ENCODE measurements at regions not wholly inside any gene's neighbourhood (a gene's known extent, or its start where the extent isn't known, plus 50 kb on each side); places are given as distances from the start of the nearest gene placed in this dataset.
"Not testable (repeated sequence)": the region's sequence is repeated elsewhere in the genome, so short reads cannot be mapped to it uniquely, and the experiment has no call there.

DNA sequence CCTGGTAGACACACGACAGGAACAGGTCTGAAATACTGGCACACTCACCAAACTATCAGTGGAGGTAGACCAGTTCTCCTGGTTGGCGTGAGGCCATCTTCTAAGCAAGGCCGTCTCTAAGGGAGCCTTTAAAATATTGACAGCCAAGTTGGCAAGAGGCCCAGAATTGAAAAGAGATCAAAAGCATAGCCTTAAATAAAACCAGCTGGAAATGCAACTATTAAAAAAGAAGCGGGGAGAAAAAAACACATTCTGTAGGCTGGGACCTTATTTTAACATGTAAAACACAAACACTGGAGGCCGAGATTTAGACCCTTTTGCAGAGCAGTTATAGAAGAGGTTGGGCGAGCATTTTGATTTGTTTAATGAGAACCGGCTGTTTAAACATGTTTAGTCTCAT lies 233.0 kb upstream of the CLNK start:
- no peak for DNase-seq (ENCODE audit: low read depth)

- DNase-seq (ENCODE audit: low read depth) = no peak
Measured at GRCh38 chr4:10898072-10898471, 213.5 kb upstream of the CLNK start.

- no peak for DNase-seq (ENCODE audit: low read depth)
Measured at GRCh38 chr4:10897076-10897475, 212.5 kb upstream of the CLNK start.

DNA sequence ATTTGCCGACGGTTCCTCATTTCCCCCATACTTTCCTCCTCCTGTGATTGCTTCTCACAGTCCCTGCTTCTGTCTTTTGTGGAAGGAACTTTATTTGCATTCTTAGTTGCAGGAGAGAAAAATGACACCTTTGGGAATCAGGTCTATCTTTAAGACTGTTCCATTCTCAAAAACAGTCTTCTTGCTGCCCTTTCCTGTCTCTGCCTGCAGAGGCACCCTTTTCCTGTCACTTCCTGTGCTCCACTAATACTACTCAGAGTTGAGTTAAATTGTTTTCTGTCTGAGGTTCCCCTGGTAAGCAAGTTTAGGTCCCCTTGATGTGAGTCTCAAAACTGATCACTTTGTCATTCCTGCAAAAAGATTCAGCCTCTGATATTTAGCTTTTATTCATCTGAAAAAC lies 208.8 kb upstream of the CLNK start:
- DNase-seq (ENCODE audit: low read depth) = no peak

DNA sequence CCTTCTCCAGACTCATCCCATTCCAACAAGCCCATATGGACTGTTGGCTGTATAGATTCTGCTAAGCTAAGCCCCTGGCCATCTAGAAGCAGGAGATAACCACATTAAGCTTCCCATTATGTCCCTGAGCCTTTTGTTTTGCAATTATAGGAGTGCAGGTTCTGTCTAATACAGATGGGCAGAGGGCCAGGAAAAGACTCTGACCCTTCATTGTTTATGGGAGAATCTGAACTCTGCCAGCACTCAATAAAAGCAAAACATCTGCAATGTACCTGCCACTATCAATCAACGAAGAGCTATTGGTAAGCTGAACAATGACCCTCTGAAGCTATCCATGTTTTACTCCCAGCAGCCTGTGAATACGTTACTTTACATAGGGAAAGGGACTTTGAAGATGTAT lies 207.3 kb upstream of the CLNK start:
- no peak for DNase-seq (ENCODE audit: low read depth)

- no peak for DNase-seq (ENCODE audit: low read depth)
Measured at GRCh38 chr4:10889819-10890218, 205.3 kb upstream of the CLNK start.

DNA sequence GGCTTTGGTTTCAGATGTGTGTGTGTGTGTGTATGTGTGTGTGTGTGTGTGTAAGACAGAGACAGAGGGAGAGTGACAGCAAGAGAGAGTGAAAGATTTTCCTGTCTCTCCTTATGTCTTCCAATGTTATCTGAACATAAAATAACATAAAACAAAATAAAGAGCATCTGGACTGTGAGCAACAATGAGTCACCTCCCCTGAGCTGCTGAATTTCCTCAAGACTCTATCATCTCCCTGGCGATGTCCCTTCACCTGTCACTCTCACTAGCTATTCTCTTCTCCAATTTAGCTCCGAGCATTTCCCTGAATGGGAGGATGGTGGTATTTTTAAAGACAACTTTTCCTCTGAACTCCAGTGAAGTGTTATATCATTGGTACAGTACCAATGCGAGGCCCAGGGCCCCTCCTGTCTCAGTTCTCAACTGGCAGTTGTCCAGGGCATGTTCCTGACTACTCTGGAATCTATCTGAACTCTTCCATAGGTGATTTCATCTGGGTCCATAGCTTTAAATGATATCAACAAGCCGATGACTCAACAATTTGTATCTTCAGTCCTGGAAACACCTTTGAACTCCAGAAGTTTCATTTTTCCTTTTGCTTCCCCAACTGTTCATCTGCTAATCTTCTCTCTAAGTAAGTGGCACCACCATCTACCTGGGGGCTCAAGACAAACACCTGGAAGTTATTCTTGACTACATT lies 195.0 kb upstream of the CLNK start:
- DNase-seq (ENCODE audit: low read depth) = peak; percentile 39

GRCh38 chr4:10878861-10879260 lies 194.3 kb upstream of the CLNK start:
- DNase-seq (ENCODE audit: low read depth) = no peak

- DNase-seq (ENCODE audit: low read depth) = peak; percentile 24
Measured at GRCh38 chr4:10877076-10877475, 192.5 kb upstream of the CLNK start.

DNA sequence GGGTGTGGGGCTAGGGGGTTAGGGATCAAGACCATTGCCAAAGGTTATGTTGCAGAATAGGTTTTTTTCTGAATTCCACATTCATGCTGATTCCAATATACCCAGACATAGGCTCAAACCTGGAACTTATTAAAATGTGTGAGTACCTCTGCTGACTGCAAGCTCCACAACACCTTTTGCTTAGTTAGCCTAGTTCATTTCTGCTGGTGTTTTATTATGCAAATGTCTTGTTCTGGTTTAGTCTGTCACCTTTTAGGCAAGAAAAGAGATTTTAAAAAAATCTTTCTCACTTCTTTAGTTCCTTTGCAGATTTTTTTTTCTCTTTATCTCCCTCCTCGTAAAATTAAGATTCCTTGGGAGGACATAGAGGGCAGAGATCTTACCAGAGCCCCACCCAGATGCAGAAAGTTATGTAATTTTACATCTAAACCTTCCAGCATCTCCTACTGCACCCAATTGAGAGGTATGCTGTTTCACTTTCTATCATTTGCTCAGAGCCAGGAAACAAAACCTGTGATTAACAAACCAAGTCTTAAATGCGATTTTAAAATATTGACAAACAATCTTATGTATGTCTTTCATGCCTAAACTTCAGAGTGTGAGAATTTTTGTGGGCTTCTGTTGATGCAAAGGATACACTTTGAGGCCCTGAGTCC lies 190.7 kb upstream of the CLNK start:
- DNase-seq (ENCODE audit: low read depth) = no peak

- DNase-seq (ENCODE audit: low read depth) = no peak
Measured at GRCh38 chr4:10873809-10874208, 189.2 kb upstream of the CLNK start.

GRCh38 chr4:10872833-10873517 lies 188.4 kb upstream of the CLNK start:
- no peak for DNase-seq (ENCODE audit: low read depth)

- no peak for DNase-seq (ENCODE audit: low read depth)
Measured at GRCh38 chr4:10866666-10867065, 182.1 kb upstream of the CLNK start.

DNA sequence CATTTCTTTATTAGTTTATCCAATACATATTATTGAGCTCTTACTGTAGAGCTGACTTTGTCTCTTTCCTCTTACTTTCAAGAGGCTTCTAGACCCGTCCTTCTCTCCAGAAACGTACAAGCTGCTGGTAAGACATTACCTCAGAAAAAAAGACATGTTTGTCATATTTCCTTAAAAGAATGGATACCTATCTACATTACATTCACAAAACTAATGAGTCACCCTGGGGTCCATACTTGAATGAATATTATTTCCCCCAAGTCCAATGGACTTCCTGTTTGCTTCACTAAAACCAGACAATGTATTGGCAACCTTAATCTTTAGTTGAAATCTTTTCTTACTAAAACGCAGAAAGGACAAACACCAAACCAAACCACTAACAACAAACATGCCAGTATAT lies 176.5 kb upstream of the CLNK start:
- no peak for DNase-seq (ENCODE audit: low read depth)

DNA sequence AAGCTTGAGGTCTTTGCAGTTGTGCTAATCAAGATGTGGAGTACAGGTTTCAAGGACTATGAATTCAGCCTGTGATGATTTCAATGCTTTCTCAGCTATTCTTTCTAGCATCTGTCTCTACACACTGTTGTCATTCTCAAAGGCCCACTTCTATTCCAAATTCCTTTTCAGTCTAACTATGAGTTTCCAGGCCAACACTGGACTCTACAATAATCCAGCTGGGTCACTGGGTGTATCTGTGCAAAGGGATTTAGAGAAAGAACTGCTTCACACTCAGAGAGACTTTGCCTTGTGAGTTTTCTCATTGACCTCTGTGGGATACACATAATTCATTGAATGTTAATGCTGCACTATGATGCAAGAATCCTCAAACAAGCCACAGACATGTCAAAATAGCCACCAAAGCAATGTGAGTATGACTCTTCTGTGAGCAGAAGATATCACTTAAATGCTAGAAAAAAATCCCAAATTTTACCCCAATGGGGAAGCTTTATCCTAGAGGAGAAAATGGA lies 171.8 kb upstream of the CLNK start:
- DNase-seq (ENCODE audit: low read depth) = no peak

GRCh38 chr4:10853196-10853595 lies 168.6 kb upstream of the CLNK start:
- no peak for DNase-seq (ENCODE audit: low read depth)

DNA sequence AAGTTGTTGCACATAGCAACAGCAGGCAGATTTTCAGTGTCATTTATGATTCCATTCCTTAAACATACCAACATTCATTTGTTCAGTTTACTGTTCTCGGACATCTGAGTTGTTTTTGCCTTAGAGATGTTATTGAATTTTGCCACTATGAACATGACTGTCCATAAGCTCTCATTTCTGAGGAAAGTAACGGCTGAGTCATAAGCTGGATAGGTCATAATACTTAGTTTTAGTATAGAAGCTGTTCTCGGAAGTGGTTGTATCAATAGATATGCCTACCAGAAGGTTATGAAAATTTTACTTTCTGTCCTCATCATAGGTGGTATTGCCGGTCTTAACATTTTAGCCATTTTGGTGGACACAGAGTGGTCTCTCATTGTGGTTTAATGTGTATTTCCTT lies 157.1 kb upstream of the CLNK start:
- DNase-seq (ENCODE audit: low read depth) = peak; percentile 8

DNA sequence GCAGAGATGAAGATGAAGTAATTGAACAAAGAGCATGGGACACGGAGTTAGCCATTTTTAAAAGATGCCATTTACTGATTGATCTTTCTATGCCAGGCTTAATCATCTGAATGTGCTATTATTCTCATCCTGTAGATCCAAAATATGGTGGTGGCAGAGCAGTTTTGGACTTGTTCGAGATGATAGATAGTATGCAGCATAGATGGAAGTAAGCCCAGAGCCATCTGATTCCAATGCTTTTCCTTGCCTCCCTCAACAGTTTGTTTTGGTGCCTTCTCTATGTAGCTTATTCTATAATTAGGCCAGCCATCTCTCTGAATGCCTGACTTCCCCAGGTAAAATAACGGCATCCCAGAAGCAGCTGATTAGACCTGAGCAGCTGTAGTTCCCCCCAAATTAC lies 152.6 kb upstream of the CLNK start:
- DNase-seq (ENCODE audit: low read depth) = no peak

DNA sequence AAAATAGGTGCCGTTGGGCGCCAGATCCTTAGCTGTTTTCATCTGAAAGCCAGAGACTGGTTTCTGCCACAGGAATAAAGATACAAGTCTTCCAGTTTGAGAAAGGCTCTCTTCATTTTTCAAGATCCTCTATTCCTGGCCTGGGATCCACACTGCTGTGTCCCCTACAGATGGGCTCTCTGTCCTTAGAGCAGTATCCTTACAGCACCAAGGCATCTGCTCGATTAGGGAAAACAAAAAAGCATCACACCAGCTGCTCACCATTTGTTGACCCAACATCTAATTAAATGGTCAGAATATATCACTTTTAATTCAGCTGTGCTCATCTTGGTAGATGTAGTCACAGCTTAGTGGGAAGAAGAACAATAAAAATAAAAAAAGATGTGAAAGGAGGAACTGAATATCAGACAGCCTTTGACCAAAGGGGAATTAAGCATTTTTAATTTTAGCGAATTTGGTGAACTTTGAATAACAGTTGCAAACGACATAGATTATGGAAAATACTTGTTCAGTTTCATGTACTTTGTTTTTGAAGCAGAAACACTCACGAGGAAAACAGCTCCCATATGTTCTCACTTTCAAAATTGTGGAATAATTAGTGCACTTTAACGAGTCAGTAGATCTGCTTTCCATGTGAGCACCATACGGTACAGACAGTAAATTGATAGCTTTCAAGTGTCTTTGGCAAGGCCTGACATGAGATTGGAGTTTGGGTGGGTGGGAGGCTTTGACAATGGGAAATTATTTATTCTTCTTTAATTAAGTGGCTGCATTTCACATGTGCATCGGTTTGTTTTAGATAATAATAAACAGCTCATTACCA lies 148.4 kb upstream of the CLNK start:
- no peak for DNase-seq (ENCODE audit: low read depth)

- no peak for DNase-seq (ENCODE audit: low read depth)
Measured at GRCh38 chr4:10831727-10832408, 147.3 kb upstream of the CLNK start.

DNA sequence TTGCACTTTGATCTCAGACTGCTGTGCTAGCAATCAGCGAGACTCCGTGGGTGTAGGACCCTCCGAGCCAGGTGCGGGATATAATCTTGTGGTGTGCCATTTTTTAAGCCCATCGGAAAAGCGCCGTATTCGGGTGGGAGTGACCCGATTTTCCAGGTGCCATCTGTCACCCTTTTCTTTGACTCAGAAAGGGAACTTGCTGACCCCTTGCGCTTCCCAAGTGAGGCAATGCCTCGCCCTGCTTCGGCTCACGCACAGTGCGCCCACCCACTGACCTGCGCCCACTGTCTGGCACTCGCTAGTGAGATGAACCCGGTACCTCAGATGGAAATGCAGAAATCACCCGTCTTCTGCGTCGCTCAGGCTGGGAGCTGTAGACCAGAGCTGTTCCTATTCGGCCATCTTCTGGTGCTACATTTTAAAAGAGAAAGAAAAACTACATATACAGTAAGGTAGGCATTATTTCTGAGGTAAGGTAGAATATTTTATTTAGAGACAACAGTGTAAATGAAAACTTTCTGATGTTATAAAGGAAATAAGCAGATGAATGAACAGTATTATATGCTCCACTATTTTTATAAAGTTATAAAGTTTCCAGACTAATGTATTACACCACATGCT lies 144.5 kb upstream of the CLNK start:
- DNase-seq (ENCODE audit: low read depth) = not testable (repeated sequence)
